ENCODE measurements at regions not wholly inside any gene's neighbourhood (a gene's known extent, or its start where the extent isn't known, plus 50 kb on each side); places are given as distances from the start of the nearest gene placed in this dataset.

DNA sequence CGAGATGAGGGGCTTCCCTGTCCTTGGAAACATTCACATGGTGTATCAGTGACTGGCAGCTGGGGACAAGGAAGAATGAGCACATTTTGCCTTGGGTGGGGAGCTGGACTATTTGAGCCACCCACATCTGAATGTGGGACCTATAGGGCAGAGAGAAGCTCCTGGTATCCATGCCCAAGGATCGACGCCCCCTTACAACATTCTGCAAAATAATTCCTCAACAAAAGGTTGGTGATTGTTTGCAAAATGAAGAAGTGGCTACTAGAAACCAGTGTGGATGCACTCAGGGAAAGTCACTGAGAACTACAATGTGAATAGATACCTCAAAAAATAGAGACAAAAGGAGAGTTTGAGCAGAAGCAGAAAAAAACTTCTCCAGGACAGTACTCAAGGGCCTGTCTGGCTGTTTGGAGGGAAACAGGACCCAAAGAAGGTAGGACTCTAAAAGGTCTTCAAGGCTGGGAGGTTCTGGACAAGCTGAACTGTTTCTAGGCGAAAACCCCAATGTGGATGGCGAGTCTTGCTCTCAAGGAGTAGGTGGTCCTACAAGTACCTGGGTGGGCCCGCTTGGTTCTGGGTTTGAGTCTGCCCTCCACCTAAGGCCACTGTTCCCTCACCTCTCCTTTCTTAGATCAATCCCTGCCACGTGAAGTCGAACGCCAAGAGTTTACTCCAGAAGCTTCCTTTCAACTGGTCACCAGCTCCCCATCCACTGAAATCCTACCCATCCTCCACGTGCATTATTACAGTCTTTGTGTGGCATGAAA is 125.0 kb upstream of the ZNF746 start:
- TF ChIP-seq, protein P1, sequence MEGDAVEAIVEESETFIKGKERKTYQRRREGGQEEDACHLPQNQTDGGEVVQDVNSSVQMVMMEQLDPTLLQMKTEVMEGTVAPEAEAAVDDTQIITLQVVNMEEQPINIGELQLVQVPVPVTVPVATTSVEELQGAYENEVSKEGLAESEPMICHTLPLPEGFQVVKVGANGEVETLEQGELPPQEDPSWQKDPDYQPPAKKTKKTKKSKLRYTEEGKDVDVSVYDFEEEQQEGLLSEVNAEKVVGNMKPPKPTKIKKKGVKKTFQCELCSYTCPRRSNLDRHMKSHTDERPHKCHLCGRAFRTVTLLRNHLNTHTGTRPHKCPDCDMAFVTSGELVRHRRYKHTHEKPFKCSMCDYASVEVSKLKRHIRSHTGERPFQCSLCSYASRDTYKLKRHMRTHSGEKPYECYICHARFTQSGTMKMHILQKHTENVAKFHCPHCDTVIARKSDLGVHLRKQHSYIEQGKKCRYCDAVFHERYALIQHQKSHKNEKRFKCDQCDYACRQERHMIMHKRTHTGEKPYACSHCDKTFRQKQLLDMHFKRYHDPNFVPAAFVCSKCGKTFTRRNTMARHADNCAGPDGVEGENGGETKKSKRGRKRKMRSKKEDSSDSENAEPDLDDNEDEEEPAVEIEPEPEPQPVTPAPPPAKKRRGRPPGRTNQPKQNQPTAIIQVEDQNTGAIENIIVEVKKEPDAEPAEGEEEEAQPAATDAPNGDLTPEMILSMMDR (IDR thresholded peaks at IDR 0.05): no peak
- DNase-seq (ENCODE audit: low spot score): no peak
- ATAC-seq (ENCODE audit: low FRiP score): no peak

- DNase-seq (ENCODE audit: low spot score) (no peak), ATAC-seq (ENCODE audit: low FRiP score) (no peak)
- TF ChIP-seq, protein P1 (IDR thresholded peaks at IDR 0.05): no peak
These were observed 124.2 kb upstream of the ZNF746 start for GRCh38 chr7:149621776-149622175.

DNA sequence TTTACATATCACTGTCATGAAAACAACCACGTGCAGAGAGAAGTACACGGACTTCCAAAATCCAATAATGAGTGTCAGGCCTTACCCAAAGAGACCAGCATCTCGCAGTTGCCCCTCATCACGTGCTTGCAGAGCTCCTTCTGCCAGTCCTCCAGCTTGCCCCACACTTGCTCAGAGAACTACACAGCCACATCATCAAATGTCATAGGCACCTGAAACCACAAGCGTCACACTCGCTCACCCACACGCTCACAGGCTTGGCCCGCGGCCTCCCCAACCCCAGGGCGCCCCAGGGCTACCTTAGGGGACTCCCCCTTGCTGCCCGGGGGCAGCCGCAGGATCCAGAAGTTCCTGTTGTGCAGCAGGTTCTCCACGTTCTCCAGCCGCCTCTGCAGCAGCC is 123.4 kb upstream of the ZNF746 start:
- DNase-seq (ENCODE audit: low spot score) (no peak), ATAC-seq (ENCODE audit: low FRiP score) (no peak)
- TF ChIP-seq, protein P1 (IDR thresholded peaks at IDR 0.05): no peak

DNA sequence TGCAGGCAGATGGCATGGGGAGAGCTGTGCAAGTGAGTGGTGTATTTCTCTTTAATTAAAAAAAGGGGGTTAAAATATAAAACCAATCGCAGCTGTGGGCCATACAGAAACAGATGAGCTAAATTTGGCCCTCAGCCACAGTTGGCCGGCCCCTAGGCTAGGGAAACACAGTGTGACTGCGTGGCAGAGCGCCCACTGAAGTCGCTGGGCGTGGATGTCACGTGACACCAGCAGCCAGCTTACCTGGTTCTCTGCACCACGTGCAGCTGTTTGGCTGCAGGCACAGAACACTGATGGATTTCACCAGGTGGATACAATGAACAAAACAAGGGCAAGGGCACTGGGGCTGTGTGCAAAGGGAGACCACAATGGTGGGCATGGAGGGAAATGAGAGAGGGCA is 119.3 kb upstream of the ZNF746 start:
- no peak for DNase-seq (ENCODE audit: low spot score)
- TF ChIP-seq, protein P1 (IDR thresholded peaks at IDR 0.05): no peak
- ATAC-seq (ENCODE audit: low FRiP score): no peak

GRCh38 chr7:149615690-149616270 is 118.2 kb upstream of the ZNF746 start:
- TF ChIP-seq, protein P1 (IDR thresholded peaks at IDR 0.05): no peak
- ATAC-seq (ENCODE audit: low FRiP score): no peak

DNA sequence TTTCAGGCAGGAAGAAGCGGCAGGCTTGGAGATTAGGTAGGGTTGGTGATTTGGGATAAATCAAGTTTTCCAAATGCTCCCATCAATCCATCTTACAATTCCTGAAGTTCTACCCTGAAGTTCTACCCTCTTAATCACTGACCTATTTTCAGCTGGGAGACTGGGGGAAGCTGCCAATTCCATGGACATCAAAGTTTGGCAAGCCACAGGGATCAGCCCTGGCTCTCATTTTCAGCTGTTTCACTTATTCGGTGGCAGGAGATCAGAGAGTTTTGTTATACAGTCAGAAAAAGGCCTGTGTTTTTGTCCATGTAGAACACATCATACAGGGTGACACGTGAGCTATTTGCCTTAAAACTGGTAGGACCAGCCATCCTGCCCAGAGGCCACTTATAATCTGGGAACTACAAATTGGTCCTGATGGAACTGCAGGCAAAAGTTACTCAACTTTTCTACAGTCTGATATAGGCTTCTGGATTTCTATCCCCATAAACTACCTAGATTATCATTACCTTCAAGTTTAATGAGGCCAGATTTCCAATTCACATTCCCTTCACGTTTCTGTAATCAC is 112.9 kb upstream of the ZNF746 start:
- DNase-seq (ENCODE audit: low spot score): no peak
- no peak for ATAC-seq (ENCODE audit: low FRiP score)
- TF ChIP-seq, protein P1 (IDR thresholded peaks at IDR 0.05): no peak

More at GRCh38 chr7:149615690-149616270, 118.2 kb upstream of the ZNF746 start:
- DNase-seq (ENCODE audit: low spot score): no peak
